HEK293 (cell line): ENCODE measurements at regions not wholly inside any gene's neighbourhood (a gene's known extent, or its start where the extent isn't known, plus 50 kb on each side); places are given as distances from the start of the nearest gene placed in this dataset.

Source experiments
- CTCF ChIA-PET: fragments of 350-600 bp; formaldehyde crosslinking; extraction: SDS; loops from one replicate; lab custom pipeline; 2021; ENCODE audit warnings: antibody characterized with exemption; lab: Yijun Ruan, JAX
- POLR2A ChIA-PET: fragments of 300-600 bp; formaldehyde crosslinking; extraction: SDS; loops from one replicate; lab custom pipeline; 2020; ENCODE audit warnings: antibody characterized with exemption, inconsistent platforms; lab: Yijun Ruan, JAX
- H3K27ac ChIP-seq: fragments of 200-500 bp; sonication (Bioruptor generic); 2 replicates; pipeline ENCODE4 v1.5.1; 2014; ENCODE audit warnings: low read depth, low read length, control low read depth, inconsistent platforms; ENCODE audit errors: extremely low read depth
- H3K36me3 ChIP-seq, 2 experiments: fragments of 200-500 bp in 1 of 2; sonication (Bioruptor generic) in 1 of 2; 1 replicate in 1 of 2; 2 replicates in 1 of 2; pipeline ENCODE4 v1.5.1; 2014 to 2017; ENCODE audit warnings: inconsistent platforms in 2 of 2, low read length in 2 of 2; ENCODE audit not compliant: control insufficient read depth in 2 of 2, insufficient read depth in 1 of 2
- H3K4me1 ChIP-seq: fragments of 200-500 bp; sonication (Bioruptor generic); 2 replicates; pipeline ENCODE4 v1.5.1; 2014; ENCODE audit warnings: mild to moderate bottlenecking, low read length, inconsistent platforms; ENCODE audit not compliant: control insufficient read depth, insufficient read depth
- H3K4me3 ChIP-seq: 2 replicates; pipeline ENCODE4 v1.5.1; 2011; ENCODE audit warnings: low read depth, mild to moderate bottlenecking, control low read depth, low read length, moderate library complexity
- H3K9me3 ChIP-seq: fragments of 200-500 bp; sonication (Bioruptor generic); 2 replicates; pipeline ENCODE4 v1.5.1; 2014; ENCODE audit warnings: low read depth, low read length, inconsistent platforms; ENCODE audit not compliant: control insufficient read depth, insufficient read depth
- BCL11A ChIP-seq: fragments of 450-650 bp; formaldehyde crosslinking; IDR thresholded peaks from 2 replicates; pipeline ENCODE4 v1.5.1; 2016; ENCODE audit warnings: low read depth, missing biosample characterization, missing genetic modification characterization
- EGR2 ChIP-seq: fragments of 450-650 bp; formaldehyde crosslinking; IDR thresholded peaks from 2 replicates; pipeline ENCODE4 v1.5.1; 2016; ENCODE audit warnings: low read depth, missing biosample characterization, missing genetic modification characterization
- GLIS2 ChIP-seq: fragments of 450-650 bp; formaldehyde crosslinking; IDR thresholded peaks from 2 replicates; pipeline ENCODE4 v1.5.1; 2016; ENCODE audit warnings: missing biosample characterization, missing genetic modification characterization
- HOXC10 ChIP-seq: sonication (generic); formaldehyde crosslinking; IDR thresholded peaks from 2 replicates; pipeline ENCODE4 v1.8.1; 2023; ENCODE audit warnings: mild to moderate bottlenecking, missing genetic modification reagents
- KLF16 ChIP-seq: fragments of 450-650 bp; formaldehyde crosslinking; IDR thresholded peaks from 2 replicates; pipeline ENCODE4 v1.5.1; 2017; ENCODE audit warnings: missing biosample characterization, missing genetic modification characterization
- KLF7 ChIP-seq: fragments of 450-650 bp; formaldehyde crosslinking; IDR thresholded peaks from 2 replicates; pipeline ENCODE4 v1.5.1; 2016; ENCODE audit warnings: missing biosample characterization, missing genetic modification characterization, borderline replicate concordance
- MEIS1 ChIP-seq: sonication (generic); formaldehyde crosslinking; IDR thresholded peaks from 2 replicates; pipeline ENCODE4 v1.8.1; 2022; ENCODE audit warnings: missing genetic modification reagents, mild to moderate bottlenecking, borderline replicate concordance
- MYNN ChIP-seq: fragments of 450-650 bp; formaldehyde crosslinking; IDR thresholded peaks from 2 replicates; pipeline ENCODE4 v1.5.1; 2016; ENCODE audit warnings: missing biosample characterization, missing genetic modification characterization, borderline replicate concordance
- OSR2 ChIP-seq: fragments of 450-650 bp; formaldehyde crosslinking; IDR thresholded peaks from 2 replicates; pipeline ENCODE4 v1.5.1; 2016; ENCODE audit warnings: missing biosample characterization, missing genetic modification characterization
- REPIN1 ChIP-seq: fragments of 450-650 bp; formaldehyde crosslinking; IDR thresholded peaks from 2 replicates; pipeline ENCODE4 v1.5.1; 2017; ENCODE audit warnings: missing biosample characterization, missing genetic modification characterization, low read depth
- YY1 ChIP-seq: fragments of 450-650 bp; formaldehyde crosslinking; IDR thresholded peaks from 2 replicates; pipeline ENCODE4 v1.5.1; 2018; ENCODE audit warnings: missing biosample characterization, missing genetic modification characterization
- ZBTB7A ChIP-seq: fragments of 450-650 bp; formaldehyde crosslinking; IDR thresholded peaks from 2 replicates; pipeline ENCODE4 v1.5.1; 2016; ENCODE audit warnings: low read depth, missing biosample characterization, missing genetic modification characterization
- ZNF132 ChIP-seq: fragments of 450-650 bp; formaldehyde crosslinking; IDR thresholded peaks from 2 replicates; pipeline ENCODE4 v1.5.1; 2017; ENCODE audit warnings: missing biosample characterization, missing genetic modification characterization, borderline replicate concordance
- ZNF146 ChIP-seq: fragments of 450-650 bp; formaldehyde crosslinking; IDR thresholded peaks from 2 replicates; pipeline ENCODE4 v1.5.1; 2016; ENCODE audit warnings: missing biosample characterization, missing genetic modification characterization
- ZNF184 ChIP-seq: fragments of 450-650 bp; IDR thresholded peaks from 2 replicates; pipeline ENCODE4 v1.5.1; 2018; ENCODE audit warnings: missing biosample characterization, mild to moderate bottlenecking, missing genetic modification characterization
- ZNF19 ChIP-seq: fragments of 450-650 bp; formaldehyde crosslinking; IDR thresholded peaks from 2 replicates; pipeline ENCODE4; 2016; ENCODE audit warnings: missing biosample characterization, missing genetic modification characterization, low read depth
- ZNF433 ChIP-seq: fragments of 450-650 bp; formaldehyde crosslinking; IDR thresholded peaks from 2 replicates; pipeline ENCODE4 v1.5.1; 2016; ENCODE audit warnings: missing biosample characterization, missing genetic modification characterization, low read depth
- ZNF571 ChIP-seq: fragments of 450-650 bp; formaldehyde crosslinking; IDR thresholded peaks from 2 replicates; pipeline ENCODE4 v1.5.0; 2017; ENCODE audit warnings: missing biosample characterization, missing genetic modification characterization
- ZNF585B ChIP-seq: fragments of 450-650 bp; formaldehyde crosslinking; IDR thresholded peaks from 2 replicates; pipeline ENCODE4 v1.5.1; 2016; ENCODE audit warnings: missing biosample characterization, missing genetic modification characterization
- ZNF610 ChIP-seq: fragments of 450-650 bp; formaldehyde crosslinking; IDR thresholded peaks from 2 replicates; pipeline ENCODE4 v1.5.1; 2016; ENCODE audit warnings: missing biosample characterization, missing genetic modification characterization, borderline replicate concordance
- ZNF664 ChIP-seq: fragments of 450-650 bp; formaldehyde crosslinking; IDR thresholded peaks from 2 replicates; pipeline ENCODE4 v1.5.1; 2016; ENCODE audit warnings: missing biosample characterization, missing genetic modification characterization
- ZNF768 ChIP-seq: fragments of 450-650 bp; formaldehyde crosslinking; IDR thresholded peaks from 2 replicates; pipeline ENCODE4 v1.5.1; 2018; ENCODE audit warnings: missing biosample characterization, mild to moderate bottlenecking, missing genetic modification characterization
- ZNF776 ChIP-seq: fragments of 450-650 bp; formaldehyde crosslinking; IDR thresholded peaks from 2 replicates; pipeline ENCODE4 v1.5.0; 2017; ENCODE audit warnings: missing biosample characterization, missing genetic modification characterization, borderline replicate concordance
- ZNF785 ChIP-seq: fragments of 450-650 bp; formaldehyde crosslinking; IDR thresholded peaks from 2 replicates; pipeline ENCODE4 v1.5.1; 2016; ENCODE audit warnings: missing biosample characterization, missing genetic modification characterization
- ZNF792 ChIP-seq: fragments of 450-650 bp; formaldehyde crosslinking; IDR thresholded peaks from 2 replicates; pipeline ENCODE4 v1.5.1; 2016; ENCODE audit warnings: missing biosample characterization, missing genetic modification characterization
- ZSCAN16 ChIP-seq: fragments of 450-650 bp; formaldehyde crosslinking; IDR thresholded peaks from 2 replicates; pipeline ENCODE4 v1.5.1; 2016; ENCODE audit warnings: missing biosample characterization, missing genetic modification characterization
- TF ChIP-seq, protein P1 (sequence below): fragments of 450-650 bp; formaldehyde crosslinking; IDR thresholded peaks from 2 replicates; pipeline ENCODE4 v1.5.1; 2016; ENCODE audit warnings: missing biosample characterization, missing genetic modification characterization
- TF ChIP-seq, protein P2 (sequence below): sonication (generic); formaldehyde crosslinking; IDR thresholded peaks from 2 replicates; pipeline ENCODE4 v1.8.1; 2022; ENCODE audit warnings: mild to moderate bottlenecking, moderate library complexity, missing genetic modification reagents
- TF ChIP-seq, protein P3 (sequence below): fragments of 450-650 bp; formaldehyde crosslinking; IDR thresholded peaks from 2 replicates; pipeline ENCODE4 v1.5.1; 2016; ENCODE audit warnings: missing biosample characterization, missing genetic modification characterization

DNA sequence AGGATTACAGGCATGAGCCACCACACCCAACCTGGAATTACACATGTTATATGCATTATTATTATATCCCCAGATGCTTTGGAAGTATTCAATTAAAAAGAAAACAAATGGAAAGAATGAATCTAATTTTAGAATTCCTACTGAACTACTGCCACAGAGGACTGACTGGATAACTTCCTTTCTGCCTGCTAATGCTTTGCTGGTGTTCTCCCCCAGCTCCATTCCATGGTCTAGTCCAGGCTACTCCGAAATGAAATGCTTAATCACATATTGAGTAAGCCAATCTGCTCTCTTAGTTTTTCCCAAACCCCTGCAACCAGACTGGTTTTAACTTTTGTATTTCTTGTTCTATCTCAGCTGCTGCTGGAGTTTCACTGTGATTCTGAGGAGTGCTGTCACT, 519.1 kb downstream of the SOX11 start:
- Histone ChIP-seq H3K36me3 (no peaks in the 10 kb centered on the region), H3K4me3 (no peak overlapping the region), H3K4me1 (no peaks in the 10 kb centered on the region), H3K27ac (no peak overlapping the region), H3K9me3 (no peaks in the 10 kb centered on the region)
- POLR2A ChIA-PET, result no interaction called here
- CTCF ChIA-PET, result no interaction called here
- TF ChIP-seq OSR2 (no peak), HOXC10 (CRISPR knock-in tag) (no peak), ZNF184 (tag by site-specific recombination) (no peak), ZNF146 (no peak), ZNF610 (tag by site-specific recombination) (no peak), MYNN (tag by site-specific recombination) (no peak), ZNF585B (no peak), KLF16 (tag by site-specific recombination) (no peak), ZNF776 (tag by site-specific recombination) (no peak), GLIS2 (tag by site-specific recombination) (no peak), ZNF792 (tag by site-specific recombination) (no peak)

DNA sequence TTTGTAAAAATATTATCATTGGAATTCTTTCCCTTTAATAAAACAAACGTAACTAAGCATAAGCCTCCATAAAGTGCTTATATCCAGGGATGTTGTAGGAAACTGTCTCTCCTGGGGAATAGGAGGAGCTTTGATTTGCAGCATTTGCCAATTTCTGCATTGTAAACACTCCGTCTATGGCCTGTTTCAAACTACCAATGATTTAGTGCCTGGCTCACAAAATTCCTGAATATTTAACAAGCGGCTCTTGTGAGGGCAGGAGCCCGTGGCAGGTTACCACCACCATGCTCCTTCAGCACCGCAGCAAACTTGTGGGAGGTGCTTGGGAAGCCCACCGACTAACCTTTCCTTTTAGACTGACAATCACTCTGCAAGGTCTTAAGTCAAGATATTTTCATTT, 520.3 kb downstream of the SOX11 start:
- Histone ChIP-seq H3K27ac (no peak overlapping the region), H3K9me3 (no peaks in the 10 kb centered on the region), H3K36me3 (no peaks in the 10 kb centered on the region), H3K4me3 (no peak overlapping the region)
- CTCF ChIA-PET, result no interaction called here
- TF ChIP-seq BCL11A (tag by site-specific recombination) (no peak), ZNF785 (tag by site-specific recombination) (no peak), ZNF132 (tag by site-specific recombination) (no peak), YY1 (no peak), REPIN1 (tag by site-specific recombination) (no peak), ZBTB7A (tag by site-specific recombination) (no peak), ZNF433 (tag by site-specific recombination) (no peak), MEIS1 (CRISPR knock-in tag) (no peak), ZNF768 (no peak), ZSCAN16 (tag by site-specific recombination) (no peak), KLF7 (tag by site-specific recombination) (no peak), EGR2 (tag by site-specific recombination) (no peak), ZNF19 (tag by site-specific recombination) (no peak), ZNF664 (tag by site-specific recombination) (no peak), ZNF571 (tag by site-specific recombination) (no peak)
- TF ChIP-seq, protein P1, sequence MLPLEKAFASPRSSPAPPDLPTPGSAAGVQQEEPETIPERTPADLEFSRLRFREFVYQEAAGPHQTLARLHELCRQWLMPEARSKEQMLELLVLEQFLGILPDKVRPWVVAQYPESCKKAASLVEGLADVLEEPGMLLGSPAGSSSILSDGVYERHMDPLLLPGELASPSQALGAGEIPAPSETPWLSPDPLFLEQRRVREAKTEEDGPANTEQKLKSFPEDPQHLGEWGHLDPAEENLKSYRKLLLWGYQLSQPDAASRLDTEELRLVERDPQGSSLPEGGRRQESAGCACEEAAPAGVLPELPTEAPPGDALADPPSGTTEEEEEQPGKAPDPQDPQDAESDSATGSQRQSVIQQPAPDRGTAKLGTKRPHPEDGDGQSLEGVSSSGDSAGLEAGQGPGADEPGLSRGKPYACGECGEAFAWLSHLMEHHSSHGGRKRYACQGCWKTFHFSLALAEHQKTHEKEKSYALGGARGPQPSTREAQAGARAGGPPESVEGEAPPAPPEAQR (tag by site-specific recombination), result no peak
- TF ChIP-seq, protein P2, sequence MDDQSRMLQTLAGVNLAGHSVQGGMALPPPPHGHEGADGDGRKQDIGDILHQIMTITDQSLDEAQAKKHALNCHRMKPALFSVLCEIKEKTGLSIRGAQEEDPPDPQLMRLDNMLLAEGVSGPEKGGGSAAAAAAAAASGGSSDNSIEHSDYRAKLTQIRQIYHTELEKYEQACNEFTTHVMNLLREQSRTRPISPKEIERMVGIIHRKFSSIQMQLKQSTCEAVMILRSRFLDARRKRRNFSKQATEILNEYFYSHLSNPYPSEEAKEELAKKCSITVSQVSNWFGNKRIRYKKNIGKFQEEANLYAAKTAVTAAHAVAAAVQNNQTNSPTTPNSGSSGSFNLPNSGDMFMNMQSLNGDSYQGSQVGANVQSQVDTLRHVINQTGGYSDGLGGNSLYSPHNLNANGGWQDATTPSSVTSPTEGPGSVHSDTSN (CRISPR knock-in tag), result no peak
- TF ChIP-seq, protein P3, sequence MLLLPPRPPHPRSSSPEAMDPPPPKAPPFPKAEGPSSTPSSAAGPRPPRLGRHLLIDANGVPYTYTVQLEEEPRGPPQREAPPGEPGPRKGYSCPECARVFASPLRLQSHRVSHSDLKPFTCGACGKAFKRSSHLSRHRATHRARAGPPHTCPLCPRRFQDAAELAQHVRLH (tag by site-specific recombination), result no peak
- TF ChIP-seq, all 188 proteins: peak for 0
- POLR2A ChIA-PET, result no interaction called here
- H3K4me1 ChIP-seq, result no peaks in the 10 kb centered on the region
